ENCODE measurements at regions not wholly inside any gene's neighbourhood (a gene's known extent, or its start where the extent isn't known, plus 50 kb on each side); places are given as distances from the start of the nearest gene placed in this dataset.

DNA sequence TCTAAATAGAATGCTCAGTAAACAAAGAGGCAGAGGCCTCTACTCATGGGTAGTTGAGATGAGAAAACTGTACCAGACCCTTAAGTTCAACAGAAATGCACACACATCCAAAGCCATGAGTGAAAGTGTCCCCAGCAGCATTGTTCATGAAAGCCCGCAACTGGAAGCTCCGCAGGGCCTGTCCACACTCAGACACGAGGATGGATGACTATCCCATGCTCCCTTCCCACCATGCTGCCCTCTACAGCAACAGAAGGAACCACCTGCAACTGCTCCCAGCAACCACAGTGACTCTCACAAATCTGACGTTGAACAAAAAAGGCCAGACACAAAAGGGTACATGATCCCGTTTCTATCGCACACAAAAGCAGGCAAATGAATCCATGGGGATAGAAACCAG is 76.9 kb upstream of the ANO1 start:
- no peak overlapping the region for H3K27ac ChIP-seq
- DNase-seq (no peak), ATAC-seq (no peak)
- in situ Hi-C loops (cut with MboI; ENCODE audit: low sequenced_read_pairs in 4 of 4), result no loop called here
- no peaks in the 10 kb centered on the region for H3K9me3 ChIP-seq
- no peaks in the 10 kb centered on the region for H3K4me1 ChIP-seq
- H3K36me3 ChIP-seq, result no peaks in the 10 kb centered on the region
- H3K27me3 ChIP-seq, result peaks cover 0 to 7% (median 0%) of the 10 kb centered on the region in 3 donors
- intact Hi-C loops (cut with DNase I; ENCODE audit: low total_unique reads), result no loop called here
- H3K4me3 ChIP-seq, result no peak overlapping the region
- TF ChIP-seq POLR2A (IDR thresholded peaks at IDR 0.05), result no peak

DNA sequence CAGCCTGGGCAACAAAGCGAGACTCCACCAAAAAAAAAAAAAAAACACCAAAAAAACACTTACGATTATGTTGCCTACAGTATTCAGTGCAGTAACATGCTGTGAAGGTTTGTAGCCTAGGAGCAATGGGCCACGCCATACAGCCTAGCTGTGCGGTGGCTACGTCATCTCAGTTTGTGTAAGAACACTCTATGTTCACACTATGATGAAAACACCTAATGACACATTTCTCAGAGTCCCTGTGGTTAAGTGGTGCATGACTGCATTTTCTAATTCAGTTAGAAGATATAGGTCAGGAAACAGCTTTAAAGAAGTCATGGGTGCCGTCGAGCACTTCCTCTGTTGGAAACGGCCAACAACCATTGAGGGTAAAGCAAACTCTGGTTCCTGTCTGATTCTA is 75.7 kb upstream of the ANO1 start:
- Histone ChIP-seq H3K36me3 (no peaks in the 10 kb centered on the region), H3K27me3 (peaks cover 0 to 7% (median 0%) of the 10 kb centered on the region in 3 donors), H3K9me3 (no peaks in the 10 kb centered on the region), H3K27ac (no peak overlapping the region), H3K4me1 (no peaks in the 10 kb centered on the region), H3K4me3 (no peak overlapping the region)
- no peak for TF ChIP-seq POLR2A (IDR thresholded peaks at IDR 0.05)
- TF ChIP-seq, protein P1, sequence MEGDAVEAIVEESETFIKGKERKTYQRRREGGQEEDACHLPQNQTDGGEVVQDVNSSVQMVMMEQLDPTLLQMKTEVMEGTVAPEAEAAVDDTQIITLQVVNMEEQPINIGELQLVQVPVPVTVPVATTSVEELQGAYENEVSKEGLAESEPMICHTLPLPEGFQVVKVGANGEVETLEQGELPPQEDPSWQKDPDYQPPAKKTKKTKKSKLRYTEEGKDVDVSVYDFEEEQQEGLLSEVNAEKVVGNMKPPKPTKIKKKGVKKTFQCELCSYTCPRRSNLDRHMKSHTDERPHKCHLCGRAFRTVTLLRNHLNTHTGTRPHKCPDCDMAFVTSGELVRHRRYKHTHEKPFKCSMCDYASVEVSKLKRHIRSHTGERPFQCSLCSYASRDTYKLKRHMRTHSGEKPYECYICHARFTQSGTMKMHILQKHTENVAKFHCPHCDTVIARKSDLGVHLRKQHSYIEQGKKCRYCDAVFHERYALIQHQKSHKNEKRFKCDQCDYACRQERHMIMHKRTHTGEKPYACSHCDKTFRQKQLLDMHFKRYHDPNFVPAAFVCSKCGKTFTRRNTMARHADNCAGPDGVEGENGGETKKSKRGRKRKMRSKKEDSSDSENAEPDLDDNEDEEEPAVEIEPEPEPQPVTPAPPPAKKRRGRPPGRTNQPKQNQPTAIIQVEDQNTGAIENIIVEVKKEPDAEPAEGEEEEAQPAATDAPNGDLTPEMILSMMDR (IDR thresholded peaks at IDR 0.05 in 4 of 5, conservative IDR thresholded peaks at IDR 0.05 in 1 of 5), result no peak
- intact Hi-C loops (cut with DNase I; ENCODE audit: low total_unique reads), result no loop called here
- in situ Hi-C loops (cut with MboI; ENCODE audit: low sequenced_read_pairs in 4 of 4), result no loop called here
- DNase-seq (no peak), ATAC-seq (no peak)

DNA sequence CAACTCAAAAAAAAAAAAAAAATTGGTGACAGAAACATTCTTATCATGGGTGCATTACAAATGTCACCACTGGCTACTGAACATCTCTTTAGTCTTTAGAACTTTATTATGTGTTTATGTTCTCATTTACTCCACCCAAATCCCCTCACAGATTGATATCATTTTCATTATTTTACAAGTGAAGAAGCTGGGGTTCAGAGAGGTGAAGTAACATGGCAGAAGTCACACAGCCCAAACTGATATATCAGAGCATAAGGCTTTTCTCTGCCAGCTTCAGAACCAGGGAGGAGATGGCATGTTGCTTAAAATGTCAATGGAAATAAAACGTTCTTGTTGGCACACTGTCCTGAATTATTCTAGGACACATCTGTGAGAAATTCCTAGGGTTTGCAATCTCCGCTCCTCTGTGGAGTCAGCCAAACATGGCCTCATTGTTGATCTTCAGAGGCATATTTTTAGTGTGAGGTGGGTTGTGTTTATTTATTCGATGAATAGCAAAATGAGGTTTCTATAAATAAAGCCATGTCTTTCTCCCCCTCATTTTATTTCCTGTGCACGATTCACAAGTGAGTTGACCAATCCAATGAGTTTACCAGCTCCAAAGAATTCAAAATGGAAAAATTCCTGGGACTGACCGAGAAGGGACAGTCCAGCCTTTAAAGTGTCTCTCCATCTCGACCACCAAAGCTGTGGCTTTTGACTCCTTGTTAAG is 72.9 kb upstream of the ANO1 start:
- Histone ChIP-seq H3K4me3 (no peak overlapping the region), H3K27ac (no peak overlapping the region), H3K4me1 (no peaks in the 10 kb centered on the region), H3K27me3 (peaks cover 0 to 7% (median 3%) of the 10 kb centered on the region in 3 donors), H3K36me3 (no peaks in the 10 kb centered on the region), H3K9me3 (no peaks in the 10 kb centered on the region)
- TF ChIP-seq, protein P1 (IDR thresholded peaks at IDR 0.05 in 4 of 5, conservative IDR thresholded peaks at IDR 0.05 in 1 of 5), result no peak
- no peak for TF ChIP-seq POLR2A (IDR thresholded peaks at IDR 0.05)
- intact Hi-C loops (cut with DNase I; ENCODE audit: low total_unique reads), result no loop called here
- ATAC-seq, result no peak
- in situ Hi-C loops (cut with MboI; ENCODE audit: low sequenced_read_pairs in 4 of 4), result no loop called here
- DNase-seq, result no peak

DNA sequence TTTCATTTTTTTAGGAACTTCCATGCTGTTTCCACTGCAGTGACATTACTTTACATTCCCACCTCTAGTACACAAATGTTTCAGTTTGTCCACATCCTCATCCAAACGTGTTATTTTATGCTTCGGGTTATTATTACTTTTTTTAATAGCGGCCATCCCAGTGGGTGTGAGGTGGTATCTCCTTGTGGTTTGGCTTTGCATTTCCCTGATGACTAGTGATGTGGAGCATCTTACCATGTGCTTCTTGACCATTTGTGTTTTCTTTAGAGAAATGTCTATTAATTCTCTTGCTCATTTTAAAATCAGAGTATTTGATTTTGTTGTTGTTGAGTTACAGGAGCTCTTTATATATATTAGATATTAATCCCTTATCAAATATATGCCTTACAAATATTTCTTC is 70.3 kb upstream of the ANO1 start:
- Histone ChIP-seq H3K27me3 (peaks cover 0 to 7% (median 3%) of the 10 kb centered on the region in 3 donors), H3K4me3 (no peak overlapping the region), H3K9me3 (no peaks in the 10 kb centered on the region), H3K4me1 (no peaks in the 10 kb centered on the region), H3K36me3 (no peaks in the 10 kb centered on the region), H3K27ac (no peak overlapping the region)
- TF ChIP-seq, protein P1 (IDR thresholded peaks at IDR 0.05 in 4 of 5, conservative IDR thresholded peaks at IDR 0.05 in 1 of 5), result no peak
- no peak for TF ChIP-seq POLR2A (IDR thresholded peaks at IDR 0.05)
- in situ Hi-C loops (cut with MboI; ENCODE audit: low sequenced_read_pairs in 4 of 4), result no loop called here
- no peak for DNase-seq
- intact Hi-C loops (cut with DNase I; ENCODE audit: low total_unique reads), result no loop called here
- no peak for ATAC-seq

DNA sequence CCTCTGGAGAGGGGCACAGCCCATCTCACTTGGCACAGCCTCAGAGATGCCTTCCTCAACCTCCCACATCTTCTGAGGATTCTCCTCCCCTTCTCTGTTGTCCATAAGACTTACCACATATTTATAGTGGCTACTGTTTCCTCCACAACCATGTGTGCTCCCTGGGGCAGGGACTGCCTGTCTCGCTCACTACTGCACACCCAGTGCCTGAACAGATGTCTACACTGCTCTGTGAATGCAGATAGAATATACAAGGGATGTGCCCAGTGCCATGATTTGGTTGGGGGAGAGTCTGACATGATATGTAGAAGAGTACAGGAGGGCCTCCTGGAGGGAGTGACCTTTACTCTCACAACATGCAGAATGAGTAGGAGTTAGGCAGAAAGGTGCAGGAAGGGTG is 67.3 kb upstream of the ANO1 start:
- intact Hi-C loops (cut with DNase I; ENCODE audit: low total_unique reads) (no loop called here), in situ Hi-C loops (cut with MboI; ENCODE audit: low sequenced_read_pairs in 4 of 4) (no loop called here)
- ATAC-seq (no peak), DNase-seq (no peak)
- no peak for TF ChIP-seq POLR2A (IDR thresholded peaks at IDR 0.05)
- TF ChIP-seq, protein P1 (IDR thresholded peaks at IDR 0.05 in 4 of 5, conservative IDR thresholded peaks at IDR 0.05 in 1 of 5), result no peak
- Histone ChIP-seq H3K4me1 (no peaks in the 10 kb centered on the region), H3K36me3 (no peaks in the 10 kb centered on the region), H3K27me3 (peaks cover 0 to 3% (median 0%) of the 10 kb centered on the region in 3 donors), H3K4me3 (no peak overlapping the region), H3K9me3 (no peaks in the 10 kb centered on the region), H3K27ac (no peak overlapping the region)
